T-helper 22 cell (primary cell): ENCODE measurements at regions not wholly inside any gene's neighbourhood (a gene's known extent, or its start where the extent isn't known, plus 50 kb on each side); places are given as distances from the start of the nearest gene placed in this dataset.

Experiments used
- DNase-seq: peaks from one replicate; pipeline ENCODE4 v3.0.0-alpha.2; 2020; ENCODE audit warnings: low read depth

GRCh38 chr7:94054130-94054529 is 50.0 kb upstream of the BET1 start:
- DNase-seq: no peak

- no peak for DNase-seq
These were observed 51.8 kb upstream of the BET1 start for GRCh38 chr7:94055963-94056362.

GRCh38 chr7:94056796-94057207 is 52.6 kb upstream of the BET1 start:
- no peak for DNase-seq

GRCh38 chr7:94057955-94058354 is 53.8 kb upstream of the BET1 start:
- DNase-seq: no peak

DNA sequence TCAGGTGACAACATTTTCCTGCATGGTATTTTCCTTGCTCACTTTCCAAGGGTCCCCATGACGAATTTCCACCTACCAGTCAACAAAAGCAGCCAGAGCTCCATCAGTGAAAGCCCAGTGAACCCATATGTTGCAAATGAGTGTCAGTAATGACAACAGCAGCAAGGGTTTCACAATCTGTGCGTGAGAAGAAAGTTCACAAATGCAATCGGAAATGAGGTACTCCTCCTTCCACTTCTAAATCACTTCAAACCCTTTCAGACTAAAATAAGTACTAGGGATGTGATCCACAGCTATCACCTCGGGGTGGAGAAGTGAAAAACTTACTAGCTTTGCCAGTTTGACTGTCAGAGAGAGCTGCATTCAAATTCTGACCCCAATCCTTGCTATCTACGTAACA is 55.6 kb upstream of the BET1 start:
- DNase-seq: no peak

DNA sequence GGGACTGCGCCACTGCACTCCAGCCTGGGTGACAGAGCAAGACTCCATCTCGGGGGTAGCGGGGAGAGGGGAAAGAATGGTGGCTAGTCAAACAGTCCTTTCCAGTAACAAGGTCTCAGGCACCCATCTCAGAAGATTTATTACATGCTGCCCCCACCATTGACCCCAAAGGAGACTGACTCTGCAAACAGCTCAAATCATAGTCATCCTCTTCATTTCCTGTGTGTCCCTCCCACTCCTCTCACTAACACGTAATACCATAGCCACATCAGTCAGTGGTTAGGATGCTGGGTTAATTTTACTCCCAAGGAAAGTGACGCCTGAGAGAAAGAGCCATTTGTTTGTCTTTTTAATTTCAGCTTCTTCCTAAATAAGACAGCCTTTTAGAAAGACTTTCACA is 56.6 kb upstream of the BET1 start:
- DNase-seq: no peak

DNA sequence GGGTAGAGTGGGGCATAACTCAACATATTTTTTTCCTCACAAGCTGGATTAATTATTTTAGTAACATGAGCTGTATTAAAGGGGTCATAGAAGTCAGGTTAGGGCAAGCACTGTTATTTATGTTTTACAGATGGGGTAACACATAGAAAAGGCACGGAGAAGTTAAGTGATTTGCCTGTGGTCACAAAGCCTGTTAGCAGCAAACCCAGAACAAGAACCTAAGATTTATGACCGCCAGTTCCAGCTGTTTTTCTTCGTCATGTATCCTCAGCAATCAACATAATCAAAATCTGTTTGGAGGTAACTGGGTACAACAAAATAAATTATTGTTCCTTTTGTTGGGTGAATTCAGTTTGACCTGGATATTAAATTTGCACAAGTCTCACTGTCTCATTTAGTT is 57.2 kb upstream of the BET1 start:
- DNase-seq: no peak

DNA sequence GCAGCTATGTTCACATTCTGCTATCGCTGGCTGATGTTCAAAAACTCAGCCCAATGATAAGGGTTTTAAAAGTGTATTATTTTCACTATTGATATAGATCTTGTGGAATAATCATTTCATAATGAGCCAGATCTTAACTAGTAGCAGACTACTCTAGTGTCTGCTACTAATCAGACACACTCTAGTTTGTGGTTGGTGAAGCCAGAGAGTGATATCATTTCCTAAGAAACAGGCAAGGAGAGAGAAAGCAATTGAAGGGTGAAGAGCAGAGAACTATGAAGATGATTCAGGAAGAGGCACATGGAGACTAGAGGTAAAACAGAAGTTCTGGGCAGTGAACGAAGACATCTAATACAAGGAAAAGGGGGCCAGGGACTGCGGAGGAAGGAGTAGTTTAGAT is 58.2 kb upstream of the BET1 start:
- DNase-seq: no peak

DNA sequence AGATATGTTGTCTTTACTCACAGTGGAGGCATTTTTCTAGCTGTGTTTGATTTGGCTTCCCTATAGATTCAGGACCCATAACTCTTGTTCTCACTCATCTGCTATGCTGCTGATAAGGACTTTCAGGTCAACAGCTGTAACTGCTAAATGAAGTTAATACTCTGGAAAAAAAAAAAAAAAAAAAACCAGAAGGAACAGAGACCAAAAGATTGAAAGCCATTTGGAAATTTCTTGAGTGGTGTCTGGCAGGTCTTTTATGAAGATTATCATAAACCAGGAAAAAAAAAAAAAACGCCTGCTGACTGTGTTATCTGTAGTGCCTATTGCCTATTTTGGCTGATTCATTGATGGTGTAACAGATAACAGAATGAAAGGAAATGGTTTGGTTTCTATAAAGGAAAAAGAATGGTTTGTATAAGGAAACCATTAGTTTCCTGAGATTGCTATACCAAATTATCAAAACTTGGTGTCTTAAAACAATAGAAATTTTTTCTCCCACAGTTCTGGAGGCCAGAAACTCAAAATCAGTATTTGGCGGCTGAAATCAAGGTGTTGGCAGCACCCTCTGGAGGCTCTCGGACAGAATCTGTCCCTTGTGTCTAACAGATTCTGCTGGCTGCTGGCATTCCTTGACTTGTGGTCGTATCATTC is 60.5 kb upstream of the BET1 start:
- no peak for DNase-seq

DNA sequence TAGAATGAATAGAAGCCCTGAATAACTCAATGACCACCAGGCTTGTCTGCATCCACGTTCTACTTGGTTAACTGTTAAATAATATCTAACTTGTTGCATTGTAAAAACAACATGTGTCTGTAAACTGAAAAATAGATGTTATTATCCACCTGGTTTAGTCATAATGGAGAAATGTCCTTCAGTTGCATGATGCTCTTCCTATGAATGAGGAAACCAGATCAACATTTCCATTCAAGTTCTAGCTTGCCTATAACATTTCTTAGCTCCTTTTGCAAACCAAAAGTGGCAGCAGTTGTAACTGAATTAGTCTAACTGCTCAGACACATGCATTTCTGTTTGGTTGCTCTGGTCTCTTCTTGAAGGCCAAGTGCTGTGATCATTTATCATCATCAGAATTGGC is 62.9 kb upstream of the BET1 start:
- no peak for DNase-seq

DNA sequence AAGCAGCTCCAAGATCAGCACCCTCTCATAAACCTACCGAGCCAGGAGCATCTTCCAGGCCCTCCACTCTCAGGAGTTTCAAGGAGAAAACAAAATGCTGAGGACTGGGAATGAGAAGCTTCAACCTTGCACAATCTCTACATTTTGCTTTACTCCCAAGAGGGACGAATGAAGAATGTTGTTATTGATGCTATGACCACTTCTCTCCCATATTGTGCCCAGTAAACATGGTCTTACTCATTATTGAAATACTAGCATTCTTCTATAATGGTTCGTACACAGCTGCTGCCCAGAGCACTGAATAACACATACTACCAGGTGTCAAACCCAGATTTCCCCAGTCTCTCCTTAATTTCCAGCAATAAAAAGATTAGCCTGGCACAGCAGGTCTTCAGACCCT is 63.4 kb upstream of the BET1 start:
- DNase-seq: no peak

GRCh38 chr7:94069162-94069739 is 65.1 kb upstream of the BET1 start:
- no peak for DNase-seq

GRCh38 chr7:94080551-94080950 is 76.4 kb upstream of the BET1 start:
- DNase-seq: no peak

GRCh38 chr7:94082126-94082525 is 78.0 kb upstream of the BET1 start:
- no peak for DNase-seq

DNA sequence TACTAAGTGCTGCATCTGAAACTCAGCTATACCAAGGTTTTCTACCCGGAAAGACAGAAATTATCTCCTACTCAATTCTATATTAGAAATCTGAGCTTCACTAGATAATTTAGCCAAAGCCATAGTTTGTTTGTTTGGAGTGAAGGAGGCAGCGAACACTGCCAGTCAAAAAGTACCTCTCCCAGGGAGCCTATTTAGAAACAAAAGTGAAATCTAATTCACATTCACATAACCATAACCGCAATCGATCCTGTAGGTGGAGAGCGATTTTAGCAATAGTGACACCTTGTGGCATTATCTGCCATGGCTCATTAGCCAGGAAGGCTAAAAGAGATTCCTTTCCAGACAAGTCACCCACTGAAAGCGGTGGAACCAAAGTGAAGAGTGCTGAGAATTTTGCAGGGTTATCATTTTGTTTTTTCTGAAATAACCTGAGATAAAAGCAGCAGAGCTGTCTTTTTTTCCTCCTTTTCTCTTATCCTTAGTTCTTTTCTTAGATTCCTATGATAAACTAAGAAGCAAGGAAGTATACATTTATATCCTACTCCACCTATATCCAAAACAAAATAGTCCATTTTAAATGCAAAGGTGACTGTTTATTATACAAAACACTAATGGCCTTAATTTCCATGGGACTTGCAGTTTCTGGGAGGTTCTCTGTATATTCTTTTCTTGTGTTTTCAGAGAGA is 83.7 kb upstream of the BET1 start:
- DNase-seq: peak; percentile 6

DNA sequence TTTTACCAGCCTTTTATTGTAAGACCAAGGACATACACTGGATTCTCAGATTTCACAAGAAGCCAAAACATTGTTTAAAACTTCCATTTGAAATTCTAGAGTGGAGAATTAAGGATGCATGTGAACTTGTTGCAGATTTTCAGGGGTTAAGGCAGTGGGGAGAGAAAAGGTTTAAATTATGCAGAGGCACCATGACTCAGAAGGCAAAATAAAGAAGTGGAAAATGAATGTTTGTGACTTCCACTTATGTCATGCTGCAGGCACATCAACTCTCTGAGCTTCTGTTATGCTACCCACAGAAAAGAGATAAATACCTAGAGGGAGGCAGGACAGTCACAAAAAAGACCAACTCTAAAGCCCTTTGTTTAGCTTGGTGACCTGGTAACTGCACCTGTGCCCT is 84.4 kb upstream of the BET1 start:
- no peak for DNase-seq

- no peak for DNase-seq
These were observed 85.7 kb upstream of the BET1 start for GRCh38 chr7:94089806-94090205.

DNA sequence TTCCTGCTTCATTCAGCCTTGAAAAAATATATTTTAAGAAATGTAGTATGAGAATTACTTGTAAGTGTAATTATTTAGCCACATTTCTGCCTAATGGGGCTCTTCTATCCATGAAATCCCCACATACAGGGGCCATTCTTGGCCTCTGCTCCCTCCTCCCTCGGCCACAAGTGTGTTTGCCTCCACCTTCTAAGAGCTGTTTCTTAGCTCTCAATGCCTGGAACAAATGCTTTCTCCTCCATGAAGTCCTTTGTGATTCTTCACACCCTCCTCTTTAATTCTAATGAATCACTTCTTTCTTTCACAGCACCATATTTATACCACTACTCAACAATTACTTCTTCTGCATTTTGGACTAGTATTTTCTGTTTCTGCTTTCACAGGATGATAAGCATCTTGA is 88.8 kb upstream of the BET1 start:
- DNase-seq: no peak

- no peak for DNase-seq
These were observed 90.1 kb upstream of the BET1 start for GRCh38 chr7:94094298-94094697.

DNA sequence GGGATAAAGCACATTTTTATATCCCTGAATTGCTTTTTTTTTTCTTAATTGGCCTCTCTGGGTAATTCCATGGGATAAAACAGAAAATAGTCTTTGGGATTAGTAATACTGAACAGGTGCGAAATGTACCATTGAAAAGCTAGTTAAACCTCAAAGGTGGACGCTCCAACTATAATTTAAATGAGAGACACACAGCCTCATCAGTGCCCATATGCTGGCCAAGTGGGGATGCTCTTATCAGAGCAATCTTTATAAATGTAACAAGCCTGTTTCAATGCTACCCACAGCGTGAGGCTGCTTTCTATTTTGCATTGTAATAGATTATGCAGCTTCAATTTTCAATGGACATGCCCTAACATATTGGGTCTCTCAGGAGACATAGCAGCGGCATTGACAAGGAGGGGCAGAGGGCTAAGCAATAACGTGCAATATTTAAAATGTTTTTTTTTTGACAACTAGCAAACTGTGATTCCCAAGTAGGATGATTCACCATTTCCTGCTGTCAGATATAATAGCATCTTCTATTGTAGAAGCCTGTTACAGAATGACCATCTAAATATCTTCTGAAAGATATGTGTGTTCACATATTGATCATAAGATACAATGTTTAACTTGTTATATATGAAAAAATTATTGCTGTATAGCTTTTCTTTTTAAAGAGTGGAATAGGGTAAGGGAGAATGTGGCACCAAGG is 91.3 kb upstream of the BET1 start:
- DNase-seq: no peak

- no peak for DNase-seq
These were observed 95.5 kb upstream of the BET1 start for GRCh38 chr7:94099679-94100078.

DNA sequence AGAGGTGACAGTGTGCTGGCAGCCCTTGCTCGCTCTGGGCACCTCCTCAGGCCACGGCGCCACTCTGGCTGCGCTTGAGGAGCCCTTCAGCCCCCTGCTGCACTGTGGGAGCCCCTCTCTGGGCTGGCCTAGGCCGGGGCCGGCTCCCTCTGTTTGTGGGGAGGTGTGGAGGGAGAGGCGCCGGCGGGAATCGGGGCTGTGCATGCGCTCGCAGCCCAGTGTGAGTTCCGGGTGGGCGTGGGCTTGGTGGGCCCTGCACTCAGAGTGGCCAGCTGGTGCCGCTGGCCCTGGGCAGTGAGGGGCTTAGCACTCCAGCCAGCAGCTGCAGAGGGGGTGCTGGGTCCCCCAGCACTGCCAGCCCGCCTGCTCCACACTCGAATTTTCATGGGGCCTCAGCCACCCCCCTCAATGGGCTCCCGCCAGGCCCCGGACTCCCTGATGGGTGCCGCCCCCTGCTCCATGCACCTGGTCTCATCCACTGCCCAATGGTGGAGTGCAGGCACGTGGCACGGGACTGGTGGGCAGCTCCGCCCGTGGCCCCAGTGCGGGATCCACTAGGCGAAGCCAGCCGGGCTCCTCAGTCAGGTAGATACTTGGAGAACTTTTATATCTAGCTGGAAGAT is 96.7 kb upstream of the BET1 start:
- no peak for DNase-seq

GRCh38 chr7:94104301-94104700 is 100.1 kb upstream of the BET1 start:
- no peak for DNase-seq
